Activated gamma-delta T cell treated with anti-CD3 and anti-CD28 coated beads, Interleukin-2, amount 50 U/mL, for 16 hours (primary cell): ENCODE measurements at regions not wholly inside any gene's neighbourhood (a gene's known extent, or its start where the extent isn't known, plus 50 kb on each side); places are given as distances from the start of the nearest gene placed in this dataset.
"Not testable (repeated sequence)": the region's sequence is repeated elsewhere in the genome, so short reads cannot be mapped to it uniquely, and the experiment has no call there.

ENCODE experiments used
- DNase-seq: peaks from one replicate; pipeline ENCODE4 v3.0.0-alpha.2; 2020; ENCODE audit warnings: low read depth

GRCh38 chr2:239548965-239549595, 148.3 kb upstream of the HDAC4 start:
- no peak for DNase-seq

- peak; percentile 59 for DNase-seq
Observed at GRCh38 chr2:239548451-239548871, 147.6 kb upstream of the HDAC4 start.

- DNase-seq = not testable (repeated sequence)
Observed at GRCh38 chr2:239547140-239547539, 146.3 kb upstream of the HDAC4 start.

- no peak for DNase-seq
Observed at GRCh38 chr2:239546541-239546940, 145.7 kb upstream of the HDAC4 start.

GRCh38 chr2:239545741-239546392, 145.0 kb upstream of the HDAC4 start:
- DNase-seq = no peak

GRCh38 chr2:239544918-239545465, 144.2 kb upstream of the HDAC4 start:
- peak; percentile 55 for DNase-seq

GRCh38 chr2:239544143-239544917, 143.5 kb upstream of the HDAC4 start:
- no peak for DNase-seq

GRCh38 chr2:239543702-239544101, 142.9 kb upstream of the HDAC4 start:
- DNase-seq = no peak

GRCh38 chr2:239540174-239540573, 139.4 kb upstream of the HDAC4 start:
- DNase-seq = no peak

GRCh38 chr2:239539776-239540100, 138.9 kb upstream of the HDAC4 start:
- DNase-seq = no peak

GRCh38 chr2:239539083-239539775, 138.4 kb upstream of the HDAC4 start:
- DNase-seq = no peak

- DNase-seq = no peak
Observed at GRCh38 chr2:239538357-239539052, 137.7 kb upstream of the HDAC4 start.

- no peak for DNase-seq
Observed at GRCh38 chr2:239537633-239538356, 137.0 kb upstream of the HDAC4 start.

- DNase-seq = no peak
Observed at GRCh38 chr2:239536186-239536585, 135.4 kb upstream of the HDAC4 start.

GRCh38 chr2:239535413-239536144, 134.8 kb upstream of the HDAC4 start:
- DNase-seq = no peak

GRCh38 chr2:239534581-239535412, 134.0 kb upstream of the HDAC4 start:
- no peak for DNase-seq

- DNase-seq = no peak
Observed at GRCh38 chr2:239533569-239534316, 132.9 kb upstream of the HDAC4 start.

- DNase-seq = no peak
Observed at GRCh38 chr2:239532859-239533258, 132.0 kb upstream of the HDAC4 start.

- no peak for DNase-seq
Observed at GRCh38 chr2:239532250-239532649, 131.4 kb upstream of the HDAC4 start.
